ENCODE measurements at regions not wholly inside any gene's neighbourhood (a gene's known extent, or its start where the extent isn't known, plus 50 kb on each side); places are given as distances from the start of the nearest gene placed in this dataset.

- Histone ChIP-seq H3K27ac (no peak overlapping the region), H3K4me1 (peaks cover 2% of the 10 kb centered on the region), H3K36me3 (no peaks in the 10 kb centered on the region), H3K27me3 (no peaks in the 10 kb centered on the region), H3K4me3 (no peak overlapping the region), H3K9me3 (no peaks in the 10 kb centered on the region)
- DNase-seq (ENCODE audit: low spot score in 2 of 2): no peak
- TF ChIP-seq POLR2A (IDR thresholded peaks at IDR 0.05) (no peak), EP300 (IDR thresholded peaks at IDR 0.05) (no peak), POLR2AphosphoS5 (IDR thresholded peaks at IDR 0.05) (no peak)
- TF ChIP-seq, protein P1, sequence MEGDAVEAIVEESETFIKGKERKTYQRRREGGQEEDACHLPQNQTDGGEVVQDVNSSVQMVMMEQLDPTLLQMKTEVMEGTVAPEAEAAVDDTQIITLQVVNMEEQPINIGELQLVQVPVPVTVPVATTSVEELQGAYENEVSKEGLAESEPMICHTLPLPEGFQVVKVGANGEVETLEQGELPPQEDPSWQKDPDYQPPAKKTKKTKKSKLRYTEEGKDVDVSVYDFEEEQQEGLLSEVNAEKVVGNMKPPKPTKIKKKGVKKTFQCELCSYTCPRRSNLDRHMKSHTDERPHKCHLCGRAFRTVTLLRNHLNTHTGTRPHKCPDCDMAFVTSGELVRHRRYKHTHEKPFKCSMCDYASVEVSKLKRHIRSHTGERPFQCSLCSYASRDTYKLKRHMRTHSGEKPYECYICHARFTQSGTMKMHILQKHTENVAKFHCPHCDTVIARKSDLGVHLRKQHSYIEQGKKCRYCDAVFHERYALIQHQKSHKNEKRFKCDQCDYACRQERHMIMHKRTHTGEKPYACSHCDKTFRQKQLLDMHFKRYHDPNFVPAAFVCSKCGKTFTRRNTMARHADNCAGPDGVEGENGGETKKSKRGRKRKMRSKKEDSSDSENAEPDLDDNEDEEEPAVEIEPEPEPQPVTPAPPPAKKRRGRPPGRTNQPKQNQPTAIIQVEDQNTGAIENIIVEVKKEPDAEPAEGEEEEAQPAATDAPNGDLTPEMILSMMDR (IDR thresholded peaks at IDR 0.05): no peak
These were observed 271.6 kb upstream of the SETBP1 start for GRCh38 chr18:44409071-44409470.

DNA sequence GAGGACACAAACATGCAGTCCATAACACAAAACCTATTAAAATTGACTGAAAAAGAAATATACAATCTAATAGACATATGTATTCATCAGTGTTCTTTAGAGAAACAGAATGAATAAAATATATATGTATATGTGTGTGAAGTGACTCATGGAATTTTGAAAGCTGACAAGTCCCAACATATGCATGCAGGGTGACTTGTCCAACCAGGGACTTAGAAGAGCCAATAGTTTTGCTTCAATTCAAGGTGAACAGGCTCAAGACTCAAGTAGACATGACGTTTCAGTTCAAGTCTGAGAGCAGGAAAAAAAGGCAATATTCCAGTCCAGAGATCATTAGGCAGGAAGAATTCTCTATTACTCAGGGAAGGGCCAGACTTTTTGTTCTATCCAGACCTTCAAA, 271.2 kb upstream of the SETBP1 start:
- 26% methylated on average over 1 of the region's 1 CpG for WGBS
- TF ChIP-seq, protein P1 (IDR thresholded peaks at IDR 0.05): no peak
- TF ChIP-seq POLR2AphosphoS5 (IDR thresholded peaks at IDR 0.05): no peak
- no peak for TF ChIP-seq EP300 (IDR thresholded peaks at IDR 0.05)
- TF ChIP-seq POLR2A (IDR thresholded peaks at IDR 0.05): no peak
- Histone ChIP-seq H3K27me3 (no peaks in the 10 kb centered on the region), H3K36me3 (no peaks in the 10 kb centered on the region), H3K4me1 (peaks cover 2% of the 10 kb centered on the region), H3K9me3 (no peaks in the 10 kb centered on the region), H3K4me3 (no peak overlapping the region), H3K27ac (no peak overlapping the region)
- no peak for DNase-seq (ENCODE audit: low spot score in 2 of 2)

DNA sequence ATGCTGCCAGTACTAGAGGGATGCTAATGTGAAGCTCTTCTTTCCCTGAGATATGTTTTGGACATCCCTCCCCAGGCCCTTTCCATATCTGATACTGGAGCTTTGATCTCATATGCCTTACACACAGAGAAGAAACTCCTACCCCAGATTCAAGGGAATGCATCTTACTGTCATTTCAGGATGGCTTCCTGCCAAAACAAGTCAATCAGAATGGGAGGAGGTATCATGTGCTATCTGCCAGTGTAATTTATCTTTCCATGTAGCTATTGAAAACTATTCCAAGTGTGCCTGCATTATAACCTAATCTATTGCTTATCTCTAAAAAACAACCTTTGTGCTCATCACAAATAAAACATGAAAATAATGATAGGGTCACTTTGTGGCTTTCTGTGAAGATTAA, 269.9 kb upstream of the SETBP1 start:
- H3K4me3 ChIP-seq: no peak overlapping the region
- H3K9me3 ChIP-seq: no peaks in the 10 kb centered on the region
- DNase-seq (ENCODE audit: low spot score in 2 of 2): no peak
- no peaks in the 10 kb centered on the region for H3K27me3 ChIP-seq
- peaks cover 2% of the 10 kb centered on the region for H3K4me1 ChIP-seq
- H3K36me3 ChIP-seq: no peaks in the 10 kb centered on the region
- TF ChIP-seq POLR2A (IDR thresholded peaks at IDR 0.05): no peak
- no peak for TF ChIP-seq EP300 (IDR thresholded peaks at IDR 0.05)
- TF ChIP-seq POLR2AphosphoS5 (IDR thresholded peaks at IDR 0.05): no peak
- TF ChIP-seq, protein P1 (IDR thresholded peaks at IDR 0.05): no peak
- no peak overlapping the region for H3K27ac ChIP-seq

DNA sequence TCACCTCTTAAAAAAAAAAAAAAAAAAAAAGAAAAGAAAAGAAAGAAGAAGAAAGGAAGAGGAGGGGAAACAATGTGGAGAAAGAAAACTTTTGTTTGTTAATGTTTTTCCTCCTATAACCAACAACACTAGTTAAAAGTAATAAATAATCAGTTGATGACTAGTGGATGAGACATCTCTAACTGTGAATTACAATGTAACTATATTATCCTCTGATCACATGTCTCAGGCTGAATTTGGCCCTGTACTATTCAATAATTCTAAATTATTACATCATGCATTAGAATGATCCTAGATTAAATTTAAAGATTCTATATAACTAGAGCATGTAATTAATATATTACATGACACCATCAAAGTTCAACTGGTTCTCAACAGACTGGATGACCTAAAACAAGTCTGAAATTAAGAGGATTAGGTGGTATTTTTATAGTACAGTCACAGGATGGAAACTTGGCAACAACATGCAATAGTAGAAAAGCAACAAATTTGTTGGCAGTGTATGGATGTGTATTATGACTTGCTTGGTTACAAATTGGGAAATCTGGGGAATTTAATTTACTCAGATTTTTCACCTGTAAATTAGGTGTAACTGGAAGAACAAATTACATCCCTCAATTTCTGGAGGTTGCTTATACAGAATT, 269.3 kb upstream of the SETBP1 start:
- DNase-seq (ENCODE audit: low spot score in 2 of 2): no peak
- no peak for TF ChIP-seq POLR2AphosphoS5 (IDR thresholded peaks at IDR 0.05)
- no peak for TF ChIP-seq EP300 (IDR thresholded peaks at IDR 0.05)
- TF ChIP-seq, protein P1 (IDR thresholded peaks at IDR 0.05): no peak
- no peak for TF ChIP-seq POLR2A (IDR thresholded peaks at IDR 0.05)
- Histone ChIP-seq H3K27ac (no peak overlapping the region), H3K4me1 (peaks cover 2% of the 10 kb centered on the region), H3K36me3 (no peaks in the 10 kb centered on the region), H3K9me3 (no peaks in the 10 kb centered on the region), H3K27me3 (no peaks in the 10 kb centered on the region), H3K4me3 (no peak overlapping the region)

GRCh38 chr18:44411976-44412375, 268.7 kb upstream of the SETBP1 start:
- H3K36me3 ChIP-seq: no peaks in the 10 kb centered on the region
- TF ChIP-seq POLR2AphosphoS5 (IDR thresholded peaks at IDR 0.05) (no peak), EP300 (IDR thresholded peaks at IDR 0.05) (no peak), POLR2A (IDR thresholded peaks at IDR 0.05) (no peak)
- TF ChIP-seq, protein P1 (IDR thresholded peaks at IDR 0.05): no peak
- 48% methylated on average over 2 of the region's 2 CpGs for WGBS
- no peak overlapping the region for H3K27ac ChIP-seq
- no peaks in the 10 kb centered on the region for H3K9me3 ChIP-seq
- no peak for DNase-seq (ENCODE audit: low spot score in 2 of 2)
- no peak overlapping the region for H3K4me3 ChIP-seq
- H3K27me3 ChIP-seq: no peaks in the 10 kb centered on the region
- H3K4me1 ChIP-seq: peaks cover 2% of the 10 kb centered on the region

All from suprapubic skin (tissue), 4 donors.